Coronary artery (tissue), 2 donors: ENCODE measurements at regions not wholly inside any gene's neighbourhood (a gene's known extent, or its start where the extent isn't known, plus 50 kb on each side); places are given as distances from the start of the nearest gene placed in this dataset.
"Not testable (repeated sequence)": the region's sequence is repeated elsewhere in the genome, so short reads cannot be mapped to it uniquely, and the experiment has no call there.

Experiments
- DNase-seq: peaks from one replicate; pipeline ENCODE4 v3.0.0-alpha.2; 2017; ENCODE audit warnings: low spot score
- H3K27ac ChIP-seq, 2 donors: fragments of 200-600 bp; sonication (generic); one replicate each; pipeline ENCODE4 v1.5.1; 2016 to 2019
- H3K4me3 ChIP-seq: fragments of 200-600 bp; sonication (generic); 2 replicates; pipeline ENCODE4 v1.5.1; 2016; ENCODE audit warnings: mild to moderate bottlenecking, moderate library complexity
- CTCF ChIP-seq: fragments of 200-600 bp; sonication (generic); IDR thresholded peaks from one replicate; pipeline ENCODE4 v1.5.1; 2019; ENCODE audit warnings: antibody characterized with exemption

GRCh38 chr4:118557298-118557851 lies 127.8 kb upstream of the METTL14 start:
- TF ChIP-seq CTCF = no peak

DNA sequence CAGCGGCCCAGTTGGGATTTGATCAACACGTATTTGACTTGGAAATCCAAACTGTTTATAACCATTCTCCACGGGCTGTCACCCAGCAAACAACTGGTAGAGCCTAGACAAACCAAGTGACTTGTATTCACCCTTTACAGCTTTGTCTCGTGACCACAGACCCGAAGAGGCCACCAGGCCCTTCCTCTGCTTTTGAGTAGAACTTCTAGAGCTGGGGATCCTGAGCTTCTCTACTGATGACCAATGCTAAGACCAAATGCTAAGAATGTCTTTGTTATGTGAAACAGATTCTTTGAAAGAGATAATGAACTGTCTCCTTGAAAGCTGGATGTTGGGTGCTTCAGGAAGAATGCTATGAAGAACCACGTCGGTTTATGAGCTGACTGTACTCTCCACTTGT lies 127.0 kb upstream of the METTL14 start:
- not testable (repeated sequence) for H3K27ac ChIP-seq, DNase-seq, H3K4me3 ChIP-seq

More at GRCh38 chr4:118557298-118557851, 127.8 kb upstream of the METTL14 start:
- DNase-seq = no peak
- Histone ChIP-seq H3K4me3 (no peak overlapping the region), H3K27ac (no peak overlapping the region)

DNA sequence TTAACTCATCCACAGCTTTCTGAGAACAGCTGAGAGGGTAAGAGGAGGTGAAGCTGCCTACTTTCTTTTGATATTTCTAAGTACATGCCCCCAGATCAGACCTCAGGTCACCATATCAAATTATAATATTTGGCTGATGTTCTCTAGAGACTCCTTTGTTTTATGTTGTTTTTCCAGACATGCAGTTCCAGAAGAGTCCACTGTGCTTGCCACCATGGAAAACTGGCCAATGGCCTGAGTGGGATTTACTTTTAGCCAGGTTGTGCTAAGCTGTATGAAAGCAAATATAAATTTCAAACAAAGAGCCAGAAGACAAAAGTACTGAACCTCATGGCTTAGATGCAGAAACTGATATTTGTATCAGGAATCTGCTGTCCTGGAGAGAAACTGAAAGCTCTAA lies 123.6 kb upstream of the METTL14 start:
- H3K4me3 ChIP-seq, DNase-seq, H3K27ac ChIP-seq: not testable (repeated sequence)

GRCh38 chr4:118566003-118566513 lies 119.1 kb upstream of the METTL14 start:
- DNase-seq, H3K4me3 ChIP-seq, H3K27ac ChIP-seq: not testable (repeated sequence)

DNA sequence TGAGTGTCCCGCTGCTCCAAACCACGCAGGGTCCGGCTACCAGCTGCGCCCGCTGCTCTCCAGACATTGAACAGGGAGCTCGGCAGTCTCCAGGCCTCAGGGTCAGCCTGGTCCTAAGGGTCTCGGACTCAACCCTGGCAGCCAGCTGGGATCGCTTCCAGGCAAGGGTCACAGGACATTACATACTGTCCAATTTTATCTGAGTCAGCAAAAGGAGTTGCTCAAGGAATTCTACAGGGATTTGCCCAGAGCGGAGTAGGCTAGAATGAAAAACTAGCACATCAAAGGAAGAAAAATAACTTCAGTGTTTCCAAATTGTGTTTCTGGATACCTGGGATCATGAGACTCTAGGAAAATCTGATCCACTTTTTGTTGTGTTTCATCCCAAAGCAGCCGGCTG lies 112.2 kb upstream of the METTL14 start:
- DNase-seq, H3K27ac ChIP-seq, H3K4me3 ChIP-seq: not testable (repeated sequence)

DNA sequence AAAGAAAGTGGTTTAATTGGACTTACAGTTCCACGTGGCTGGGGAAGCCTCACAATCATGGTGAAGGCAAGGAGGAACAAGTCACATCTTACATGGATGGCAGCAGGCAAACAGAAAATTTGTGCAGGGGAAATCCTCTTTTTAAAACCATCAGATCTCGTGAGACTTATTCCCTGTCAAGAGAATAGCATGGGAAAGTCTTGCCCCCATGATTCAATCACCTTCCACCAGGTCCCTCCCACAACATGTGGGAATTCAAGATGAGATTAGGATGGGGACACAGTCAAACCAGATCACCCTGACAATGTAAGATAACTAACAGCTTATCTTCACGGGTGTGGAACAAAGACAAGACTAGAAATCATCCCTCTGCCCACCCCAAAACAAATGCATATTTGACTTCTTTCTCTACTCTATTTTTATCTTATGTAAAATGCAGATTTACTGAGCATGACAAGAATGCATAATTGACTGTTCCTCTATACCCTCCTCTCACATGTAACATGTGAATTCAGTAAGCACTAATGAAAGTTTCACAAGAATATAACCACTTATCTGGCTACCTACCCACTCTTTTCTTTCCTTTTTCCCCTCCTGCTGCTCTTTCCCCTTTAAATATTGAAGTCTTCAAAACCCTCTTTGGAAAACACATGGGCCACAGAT lies 110.8 kb upstream of the METTL14 start:
- H3K27ac ChIP-seq, DNase-seq, H3K4me3 ChIP-seq: not testable (repeated sequence)

DNA sequence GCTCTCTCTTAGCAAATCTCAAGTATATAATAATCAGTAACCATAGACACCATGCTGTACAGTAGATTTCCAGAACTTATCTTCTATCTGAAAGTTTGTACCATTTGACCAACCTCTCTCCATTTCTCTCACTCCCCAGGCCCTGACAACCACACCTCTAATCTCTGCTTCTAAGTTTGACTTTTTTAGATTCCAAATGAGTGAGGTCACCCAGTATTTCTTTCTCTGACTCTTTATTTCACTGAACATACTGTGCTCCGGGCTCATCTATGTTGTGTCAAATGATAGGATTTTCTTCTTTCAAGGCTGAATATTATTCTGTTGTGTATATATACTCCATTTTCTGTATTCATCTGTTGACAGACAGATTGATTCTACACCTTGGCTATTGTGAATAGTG lies 110.1 kb upstream of the METTL14 start:
- H3K27ac ChIP-seq, DNase-seq, H3K4me3 ChIP-seq: not testable (repeated sequence)

DNA sequence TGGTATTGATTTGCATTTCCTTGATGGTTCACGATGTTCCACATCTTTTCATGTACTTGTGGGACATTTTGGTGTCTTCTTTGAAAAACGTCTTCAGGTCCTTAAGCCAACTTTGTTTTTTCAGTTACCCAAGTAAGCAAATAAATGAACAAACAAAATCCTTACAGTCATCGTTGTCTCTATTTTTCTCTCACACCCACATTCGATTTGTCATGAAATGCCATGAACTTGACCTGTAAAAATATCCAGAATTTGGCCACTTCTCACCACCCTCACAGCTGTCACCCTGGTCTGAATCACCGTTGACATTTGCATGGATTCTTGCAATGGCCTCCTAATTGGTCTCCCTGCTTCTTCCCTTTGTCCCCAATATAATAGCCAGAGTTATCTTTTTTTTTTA lies 109.5 kb upstream of the METTL14 start:
- DNase-seq, H3K27ac ChIP-seq, H3K4me3 ChIP-seq: not testable (repeated sequence)

GRCh38 chr4:118576709-118577219 lies 108.4 kb upstream of the METTL14 start:
- H3K27ac ChIP-seq, H3K4me3 ChIP-seq, DNase-seq: not testable (repeated sequence)

GRCh38 chr4:118585015-118585414 lies 100.2 kb upstream of the METTL14 start:
- Histone ChIP-seq H3K27ac (no peak overlapping the region), H3K4me3 (no peak overlapping the region)
- TF ChIP-seq CTCF = no peak
- no peak for DNase-seq

GRCh38 chr4:118586357-118586790 lies 98.8 kb upstream of the METTL14 start:
- no peak for DNase-seq
- TF ChIP-seq CTCF = no peak
- Histone ChIP-seq H3K4me3 (no peak overlapping the region), H3K27ac (peak overlapping the region in 1 of 2 donors; percentile 49)
